HEK293 (cell line): ENCODE measurements at regions not wholly inside any gene's neighbourhood (a gene's known extent, or its start where the extent isn't known, plus 50 kb on each side); places are given as distances from the start of the nearest gene placed in this dataset.
A peak's percentile ranks its signal among the peaks of the same experiment; 100 is the strongest.
"Not testable (repeated sequence)": the region's sequence is repeated elsewhere in the genome, so short reads cannot be mapped to it uniquely, and the experiment has no call there.

Experiments
- CTCF ChIA-PET: fragments of 350-600 bp; formaldehyde crosslinking; extraction: SDS; loops from one replicate; lab custom pipeline; 2021; ENCODE audit warnings: antibody characterized with exemption; lab: Yijun Ruan, JAX
- POLR2A ChIA-PET: fragments of 300-600 bp; formaldehyde crosslinking; extraction: SDS; loops from one replicate; lab custom pipeline; 2020; ENCODE audit warnings: antibody characterized with exemption, inconsistent platforms; lab: Yijun Ruan, JAX
- H3K27ac ChIP-seq: fragments of 200-500 bp; sonication (Bioruptor generic); 2 replicates; pipeline ENCODE4 v1.5.1; 2014; ENCODE audit warnings: low read depth, low read length, control low read depth, inconsistent platforms; ENCODE audit errors: extremely low read depth
- H3K36me3 ChIP-seq, 2 experiments: fragments of 200-500 bp in 1 of 2; sonication (Bioruptor generic) in 1 of 2; 1 replicate in 1 of 2; 2 replicates in 1 of 2; pipeline ENCODE4 v1.5.1; 2014 to 2017; ENCODE audit warnings: inconsistent platforms in 2 of 2, low read length in 2 of 2; ENCODE audit not compliant: control insufficient read depth in 2 of 2, insufficient read depth in 1 of 2
- H3K4me1 ChIP-seq: fragments of 200-500 bp; sonication (Bioruptor generic); 2 replicates; pipeline ENCODE4 v1.5.1; 2014; ENCODE audit warnings: mild to moderate bottlenecking, low read length, inconsistent platforms; ENCODE audit not compliant: control insufficient read depth, insufficient read depth
- H3K4me3 ChIP-seq: 2 replicates; pipeline ENCODE4 v1.5.1; 2011; ENCODE audit warnings: low read depth, mild to moderate bottlenecking, control low read depth, low read length, moderate library complexity
- H3K9me3 ChIP-seq: fragments of 200-500 bp; sonication (Bioruptor generic); 2 replicates; pipeline ENCODE4 v1.5.1; 2014; ENCODE audit warnings: low read depth, low read length, inconsistent platforms; ENCODE audit not compliant: control insufficient read depth, insufficient read depth
- IKZF3 ChIP-seq: fragments of 450-650 bp; IDR thresholded peaks from 2 replicates; pipeline ENCODE4 v1.5.0; 2018; ENCODE audit warnings: missing biosample characterization, mild to moderate bottlenecking, missing genetic modification characterization, moderate library complexity
- KLF8 ChIP-seq: fragments of 450-650 bp; formaldehyde crosslinking; IDR thresholded peaks from 2 replicates; pipeline ENCODE4 v1.5.1; 2016; ENCODE audit warnings: missing biosample characterization, missing genetic modification characterization
- MEIS1 ChIP-seq: sonication (generic); formaldehyde crosslinking; IDR thresholded peaks from 2 replicates; pipeline ENCODE4 v1.8.1; 2022; ENCODE audit warnings: missing genetic modification reagents, mild to moderate bottlenecking, borderline replicate concordance
- ZBTB48 ChIP-seq: fragments of 450-650 bp; formaldehyde crosslinking; IDR thresholded peaks from 2 replicates; pipeline ENCODE4 v1.5.1; 2016; ENCODE audit warnings: missing biosample characterization, missing genetic modification characterization
- ZFP3 ChIP-seq: fragments of 450-650 bp; formaldehyde crosslinking; IDR thresholded peaks from 2 replicates; pipeline ENCODE4 v1.5.1; 2016; ENCODE audit warnings: low read depth, missing biosample characterization, missing genetic modification characterization
- ZNF146 ChIP-seq: fragments of 450-650 bp; formaldehyde crosslinking; IDR thresholded peaks from 2 replicates; pipeline ENCODE4 v1.5.1; 2016; ENCODE audit warnings: missing biosample characterization, missing genetic modification characterization
- ZNF169 ChIP-seq: fragments of 450-650 bp; formaldehyde crosslinking; IDR thresholded peaks from 2 replicates; pipeline ENCODE4 v1.5.1; 2016; ENCODE audit warnings: missing biosample characterization, missing genetic modification characterization
- ZNF24 ChIP-seq: fragments of 450-650 bp; formaldehyde crosslinking; IDR thresholded peaks from 2 replicates; pipeline ENCODE4 v1.5.1; 2016; ENCODE audit warnings: missing biosample characterization, missing genetic modification characterization
- ZNF324 ChIP-seq: fragments of 450-650 bp; formaldehyde crosslinking; IDR thresholded peaks from 2 replicates; pipeline ENCODE4 v1.5.1; 2016; ENCODE audit warnings: missing biosample characterization, missing genetic modification characterization
- ZNF48 ChIP-seq: fragments of 450-650 bp; formaldehyde crosslinking; IDR thresholded peaks from 2 replicates; pipeline ENCODE4 v1.5.1; 2016; ENCODE audit warnings: missing biosample characterization, missing genetic modification characterization
- ZNF501 ChIP-seq: fragments of 450-650 bp; formaldehyde crosslinking; IDR thresholded peaks from 2 replicates; pipeline ENCODE4 v1.5.1; 2016; ENCODE audit warnings: missing biosample characterization, missing genetic modification characterization
- ZNF529 ChIP-seq: fragments of 450-650 bp; formaldehyde crosslinking; IDR thresholded peaks from 2 replicates; pipeline ENCODE4 v1.5.1; 2017; ENCODE audit warnings: missing genetic modification characterization, missing biosample characterization; ENCODE audit not compliant: insufficient replicate concordance
- ZNF571 ChIP-seq: fragments of 450-650 bp; formaldehyde crosslinking; IDR thresholded peaks from 2 replicates; pipeline ENCODE4 v1.5.0; 2017; ENCODE audit warnings: missing biosample characterization, missing genetic modification characterization
- TF ChIP-seq, protein P1 (sequence below): fragments of 450-650 bp; formaldehyde crosslinking; IDR thresholded peaks from 2 replicates; pipeline ENCODE4 v1.5.1; 2016; ENCODE audit warnings: missing biosample characterization, missing genetic modification characterization
- TF ChIP-seq, protein P2 (sequence below): fragments of 450-650 bp; formaldehyde crosslinking; IDR thresholded peaks from 2 replicates; pipeline ENCODE4 v1.5.1; 2016; ENCODE audit warnings: missing biosample characterization, missing genetic modification characterization

DNA sequence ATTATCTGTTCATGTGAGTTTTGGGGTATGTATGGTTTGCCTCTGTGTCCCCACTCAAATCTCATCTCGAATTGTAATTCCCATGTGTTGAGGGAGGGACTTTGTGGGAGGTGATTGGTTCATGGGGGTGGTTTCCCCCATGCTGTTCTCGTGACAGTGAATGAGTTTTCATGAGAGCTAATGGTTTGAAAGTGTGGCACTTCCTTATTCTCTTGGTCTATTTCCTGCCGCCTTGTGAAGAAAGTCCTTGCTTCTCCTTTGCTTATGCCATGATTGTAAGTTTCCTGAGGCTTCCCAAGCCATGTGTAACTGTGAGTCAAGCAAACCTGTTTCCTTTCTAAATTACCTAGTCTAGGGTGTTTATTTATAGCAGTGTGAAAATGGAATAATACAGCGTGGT lies 128.1 kb upstream of the HS3ST4 start:
- TF ChIP-seq ZNF529 (tag by site-specific recombination) (no peak), ZBTB48 (no peak), ZNF24 (tag by site-specific recombination) (no peak), ZNF324 (tag by site-specific recombination) (no peak), KLF8 (tag by site-specific recombination) (no peak), ZNF48 (tag by site-specific recombination) (no peak), ZNF501 (tag by site-specific recombination) (no peak), ZNF169 (tag by site-specific recombination) (no peak), MEIS1 (no peak), ZNF571 (tag by site-specific recombination) (no peak), ZFP3 (tag by site-specific recombination) (no peak), IKZF3 (tag by site-specific recombination) (no peak)
- TF ChIP-seq, protein P1, sequence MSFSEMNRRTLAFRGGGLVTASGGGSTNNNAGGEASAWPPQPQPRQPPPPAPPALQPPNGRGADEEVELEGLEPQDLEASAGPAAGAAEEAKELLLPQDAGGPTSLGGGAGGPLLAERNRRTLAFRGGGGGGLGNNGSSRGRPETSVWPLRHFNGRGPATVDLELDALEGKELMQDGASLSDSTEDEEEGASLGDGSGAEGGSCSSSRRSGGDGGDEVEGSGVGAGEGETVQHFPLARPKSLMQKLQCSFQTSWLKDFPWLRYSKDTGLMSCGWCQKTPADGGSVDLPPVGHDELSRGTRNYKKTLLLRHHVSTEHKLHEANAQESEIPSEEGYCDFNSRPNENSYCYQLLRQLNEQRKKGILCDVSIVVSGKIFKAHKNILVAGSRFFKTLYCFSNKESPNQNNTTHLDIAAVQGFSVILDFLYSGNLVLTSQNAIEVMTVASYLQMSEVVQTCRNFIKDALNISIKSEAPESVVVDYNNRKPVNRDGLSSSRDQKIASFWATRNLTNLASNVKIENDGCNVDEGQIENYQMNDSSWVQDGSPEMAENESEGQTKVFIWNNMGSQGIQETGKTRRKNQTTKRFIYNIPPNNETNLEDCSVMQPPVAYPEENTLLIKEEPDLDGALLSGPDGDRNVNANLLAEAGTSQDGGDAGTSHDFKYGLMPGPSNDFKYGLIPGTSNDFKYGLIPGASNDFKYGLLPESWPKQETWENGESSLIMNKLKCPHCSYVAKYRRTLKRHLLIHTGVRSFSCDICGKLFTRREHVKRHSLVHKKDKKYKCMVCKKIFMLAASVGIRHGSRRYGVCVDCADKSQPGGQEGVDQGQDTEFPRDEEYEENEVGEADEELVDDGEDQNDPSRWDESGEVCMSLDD, result no peak
- TF ChIP-seq, protein P2, sequence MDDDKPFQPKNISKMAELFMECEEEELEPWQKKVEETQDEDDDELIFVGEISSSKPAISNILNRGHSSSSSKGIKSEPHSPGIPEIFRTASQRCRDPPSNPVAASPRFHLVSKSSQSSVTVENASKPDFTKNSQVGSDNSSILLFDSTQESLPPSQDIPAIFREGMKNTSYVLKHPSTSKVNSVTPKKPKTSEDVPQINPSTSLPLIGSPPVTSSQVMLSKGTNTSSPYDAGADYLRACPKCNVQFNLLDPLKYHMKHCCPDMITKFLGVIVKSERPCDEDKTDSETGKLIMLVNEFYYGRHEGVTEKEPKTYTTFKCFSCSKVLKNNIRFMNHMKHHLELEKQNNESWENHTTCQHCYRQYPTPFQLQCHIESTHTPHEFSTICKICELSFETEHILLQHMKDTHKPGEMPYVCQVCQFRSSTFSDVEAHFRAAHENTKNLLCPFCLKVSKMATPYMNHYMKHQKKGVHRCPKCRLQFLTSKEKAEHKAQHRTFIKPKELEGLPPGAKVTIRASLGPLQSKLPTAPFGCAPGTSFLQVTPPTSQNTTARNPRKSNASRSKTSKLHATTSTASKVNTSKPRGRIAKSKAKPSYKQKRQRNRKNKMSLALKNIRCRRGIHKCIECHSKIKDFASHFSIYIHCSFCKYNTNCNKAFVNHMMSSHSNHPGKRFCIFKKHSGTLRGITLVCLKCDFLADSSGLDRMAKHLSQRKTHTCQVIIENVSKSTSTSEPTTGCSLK (tag by site-specific recombination), result no peak
- Histone ChIP-seq H3K9me3 (no peaks in the 10 kb centered on the region), H3K4me1 (no peaks in the 10 kb centered on the region), H3K4me3 (no peak overlapping the region), H3K36me3 (no peaks in the 10 kb centered on the region), H3K27ac (no peak overlapping the region)
- CTCF ChIA-PET, result no interaction called here
- POLR2A ChIA-PET, result no interaction called here

GRCh38 chr16:25561723-25562122 lies 130.0 kb upstream of the HS3ST4 start:
- H3K4me1 ChIP-seq, H3K4me3 ChIP-seq, CTCF ChIA-PET, H3K27ac ChIP-seq, H3K36me3 ChIP-seq, POLR2A ChIA-PET, H3K9me3 ChIP-seq: not testable (repeated sequence)
- peak; percentile 68 for TF ChIP-seq ZNF146

DNA sequence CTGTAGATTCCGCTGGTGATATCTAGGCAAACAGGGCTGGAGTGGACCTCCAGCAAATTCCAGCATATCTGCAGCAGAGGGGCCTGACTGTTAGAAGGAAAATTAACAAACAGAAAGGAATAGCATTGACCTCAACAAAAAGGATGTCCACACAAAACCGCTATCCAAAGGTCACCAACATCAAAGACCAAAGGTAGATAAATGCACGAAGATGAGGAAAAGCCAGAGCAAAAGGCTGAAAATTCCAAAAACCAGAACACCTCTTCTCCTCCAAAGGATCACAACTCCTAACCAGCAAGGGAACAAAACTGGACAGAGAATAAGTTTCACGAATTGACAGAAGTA lies 134.8 kb upstream of the HS3ST4 start:
- H3K9me3 ChIP-seq, H3K36me3 ChIP-seq, H3K4me3 ChIP-seq, POLR2A ChIA-PET, H3K27ac ChIP-seq, H3K4me1 ChIP-seq, CTCF ChIA-PET: not testable (repeated sequence)

DNA sequence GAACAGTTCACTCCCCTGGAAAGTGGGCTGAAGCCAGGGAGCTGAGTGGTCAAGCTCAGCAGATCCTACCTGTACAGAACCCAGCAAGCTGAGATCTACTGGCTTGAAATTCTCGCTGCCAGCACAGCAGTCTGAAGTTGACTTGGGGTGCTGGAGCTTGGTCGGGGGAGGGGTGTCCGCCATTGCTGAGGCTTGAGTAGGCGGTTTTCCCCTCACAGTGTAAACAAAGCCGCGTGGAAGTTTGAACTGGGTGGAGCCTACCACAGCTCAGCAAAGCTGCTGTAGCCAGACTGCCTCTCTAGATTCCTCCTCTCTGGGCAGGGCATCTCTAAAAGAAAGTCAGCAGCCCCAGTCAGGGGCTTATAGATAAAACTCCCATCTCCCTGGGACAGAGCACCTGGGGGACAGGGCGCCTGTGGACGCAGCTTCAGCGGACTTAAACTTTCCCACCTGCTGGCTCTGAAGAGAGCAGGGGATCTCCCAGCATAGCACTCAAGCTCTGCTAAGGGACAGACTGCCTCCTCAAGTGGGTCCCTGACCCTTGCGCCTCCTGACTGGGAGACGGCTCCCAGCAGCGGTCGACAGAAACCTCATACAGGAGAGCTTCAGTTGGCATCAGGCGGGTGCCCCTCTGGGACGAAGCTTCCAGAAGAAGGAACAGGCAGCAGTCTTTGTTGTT lies 135.3 kb upstream of the HS3ST4 start:
- H3K27ac ChIP-seq, POLR2A ChIA-PET, H3K4me1 ChIP-seq, H3K4me3 ChIP-seq, H3K9me3 ChIP-seq, H3K36me3 ChIP-seq, CTCF ChIA-PET: not testable (repeated sequence)
